ENCODE measurements at regions not wholly inside any gene's neighbourhood (a gene's known extent, or its start where the extent isn't known, plus 50 kb on each side); places are given as distances from the start of the nearest gene placed in this dataset.

DNA sequence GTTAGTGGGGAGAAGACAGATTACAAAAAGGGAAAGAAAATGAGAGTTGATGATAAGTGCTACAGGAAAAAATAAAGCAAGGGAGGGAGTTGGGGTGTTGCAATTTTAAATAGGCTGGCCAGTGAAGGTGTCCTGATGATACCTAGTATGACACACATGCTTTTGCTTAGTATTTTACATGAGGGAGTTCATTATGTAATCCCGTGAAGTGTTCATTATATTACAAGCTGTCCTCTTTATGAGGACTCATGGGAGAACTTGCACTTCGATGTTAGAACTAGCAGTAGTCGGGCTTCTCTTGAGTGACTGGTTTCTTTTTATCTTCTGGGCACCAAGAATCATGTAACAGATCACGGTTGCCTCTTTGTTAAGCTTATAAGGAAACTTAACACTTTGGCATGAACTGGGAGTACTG is 102.3 kb upstream of the MTPN start:
- TF ChIP-seq POLR2AphosphoS5 (IDR thresholded peaks at IDR 0.05) (no peak), POLR2A (IDR thresholded peaks at IDR 0.05) (no peak)

All from prostate gland (tissue), 1 donor.